SK-N-SH (cell line): ENCODE measurements at regions not wholly inside any gene's neighbourhood (a gene's known extent, or its start where the extent isn't known, plus 50 kb on each side); places are given as distances from the start of the nearest gene placed in this dataset.

Experiments used
- CTCF ChIA-PET: fragments of 300-600, 350-600 bp; formaldehyde crosslinking; extraction: SDS; loops from one replicate; lab custom pipeline; 2021; lab: Yijun Ruan, JAX
- POLR2A ChIA-PET: fragments of 350-600 bp; sonication (Branson Sonifier 250); formaldehyde crosslinking; extraction: SDS; loops from one replicate; lab custom pipeline; 2020; ENCODE audit warnings: antibody characterized with exemption, inconsistent platforms; lab: Yijun Ruan, JAX
- DNase-seq: peaks from one replicate; pipeline ENCODE4 v3.0.0; 2012
- H2AFZ ChIP-seq: fragments of 200-600 bp; sonication (generic); 2 replicates; pipeline ENCODE4 v1.8.1; 2016; ENCODE audit warnings: antibody characterized with exemption, mild to moderate bottlenecking, low read depth
- H3F3A ChIP-seq: fragments of 200-600 bp; sonication (generic); replicated peaks from 2 replicates; pipeline ENCODE3; 2016; ENCODE audit warnings: antibody characterized with exemption, mild to moderate bottlenecking; ENCODE audit not compliant: insufficient read depth
- H3K27ac ChIP-seq, 2 experiments: fragments of 200-500 bp in 1 of 2; fragments of 200-600 bp in 1 of 2; sonication (Bioruptor generic) in 1 of 2; sonication (generic), shearing (Covaris generic) in 1 of 2; 2 replicates each; pipeline versions ENCODE4 v1.5.1 to v1.6.1; 2014 to 2016; ENCODE audit warnings: low read depth in 2 of 2, inconsistent platforms in 1 of 2, low read length in 1 of 2, mild to moderate bottlenecking in 1 of 2, mixed read lengths in 1 of 2
- H3K27me3 ChIP-seq: fragments of 200-600 bp; sonication (generic), shearing (Covaris generic); 2 replicates; pipeline ENCODE4 v1.6.1; 2016; ENCODE audit warnings: mixed run types; ENCODE audit not compliant: insufficient read depth
- H3K36me3 ChIP-seq, 2 experiments: fragments of 200-500 bp in 1 of 2; fragments of 200-600 bp in 1 of 2; sonication (Bioruptor generic) in 1 of 2; sonication (generic) in 1 of 2; replicated peaks in 1 of 2; 2 replicates each; pipeline versions ENCODE3 to v1.5.1; 2014 to 2016; ENCODE audit warnings: low read length in 1 of 2, mild to moderate bottlenecking in 1 of 2; ENCODE audit not compliant: insufficient read depth in 2 of 2, control insufficient read depth in 1 of 2
- H3K4me1 ChIP-seq, 2 experiments: fragments of 200-500 bp in 1 of 2; fragments of 200-600 bp in 1 of 2; sonication (Bioruptor generic) in 1 of 2; sonication (generic), shearing (Covaris generic) in 1 of 2; 2 replicates each; pipeline versions ENCODE4 v1.5.1 to v1.6.1; 2014 to 2016; ENCODE audit warnings: low read depth in 1 of 2, low read length in 1 of 2, mixed run types in 1 of 2; ENCODE audit not compliant: insufficient read depth in 2 of 2, control insufficient read depth in 1 of 2
- H3K4me2 ChIP-seq: fragments of 200-600 bp; sonication (generic), shearing (Covaris generic); 2 replicates; pipeline ENCODE4 v1.6.1; 2017; ENCODE audit warnings: mixed run types
- H3K4me3 ChIP-seq, 2 experiments: fragments of 200-500 bp in 1 of 2; fragments of 200-600 bp in 1 of 2; sonication (Bioruptor generic) in 1 of 2; sonication (generic), shearing (Covaris generic) in 1 of 2; 2 replicates each; pipeline versions ENCODE4 v1.5.1 to v1.8.1; 2014 to 2016; ENCODE audit warnings: low read depth in 2 of 2, inconsistent platforms in 1 of 2, low read length in 1 of 2, mild to moderate bottlenecking in 1 of 2, mixed read lengths in 1 of 2, moderate library complexity in 1 of 2
- H3K79me2 ChIP-seq: fragments of 200-600 bp; sonication (generic); 2 replicates; pipeline ENCODE4 v1.8.1; 2017; ENCODE audit warnings: mild to moderate bottlenecking; ENCODE audit not compliant: insufficient read depth
- H3K9ac ChIP-seq: fragments of 200-600 bp; sonication (generic); 2 replicates; pipeline ENCODE4 v1.6.1; 2017; ENCODE audit warnings: mixed run types
- H3K9me2 ChIP-seq: fragments of 200-600 bp; sonication (generic); 2 replicates; pipeline ENCODE4 v1.6.1; 2017; ENCODE audit warnings: mixed run types
- H3K9me3 ChIP-seq: fragments of 200-600 bp; sonication (generic); 2 replicates; pipeline ENCODE4 v1.6.1; 2017; ENCODE audit warnings: mixed run types, mild to moderate bottlenecking, moderate library complexity
- H4K20me1 ChIP-seq: fragments of 200-600 bp; sonication (generic); 2 replicates; pipeline ENCODE4 v1.6.1; 2017; ENCODE audit warnings: mild to moderate bottlenecking, mixed run types; ENCODE audit not compliant: insufficient read depth
- CHD2 ChIP-seq: fragments of 150-350 bp; IDR thresholded peaks from 2 replicates; pipeline ENCODE4 v1.6.1; 2018; ENCODE audit warnings: low read length; ENCODE audit not compliant: partially characterized antibody
- CTCF ChIP-seq: fragments of 200-600 bp; sonication (generic); IDR thresholded peaks from 2 replicates; pipeline ENCODE4 v1.6.1; 2017; ENCODE audit warnings: antibody characterized with exemption, mild to moderate bottlenecking, moderate library complexity
- ELF1 ChIP-seq: IDR thresholded peaks from 2 replicates; pipeline ENCODE4 v1.4.0; 2012
- EZH2phosphoT487 ChIP-seq: fragments of 200-600 bp; sonication (generic); IDR thresholded peaks from 2 replicates; pipeline ENCODE4 v1.6.1; 2017; ENCODE audit warnings: low read depth, mixed run types, mild to moderate bottlenecking, antibody characterized with exemption, moderate library complexity, borderline replicate concordance
- FOSL2 ChIP-seq: IDR thresholded peaks from 2 replicates; pipeline ENCODE4 v1.4.0; 2012; ENCODE audit warnings: low read depth, mild to moderate bottlenecking, moderate library complexity, borderline replicate concordance
- GATA2 ChIP-seq: sonication (generic); formaldehyde crosslinking; IDR thresholded peaks from 2 replicates; pipeline ENCODE4 v1.5.0; 2020; ENCODE audit warnings: mild to moderate bottlenecking, missing genetic modification reagents
- MAX ChIP-seq: IDR thresholded peaks from 2 replicates; pipeline ENCODE4 v1.4.0; 2012; ENCODE audit warnings: low read depth
- MEF2A ChIP-seq: IDR thresholded peaks from 2 replicates; pipeline ENCODE4 v1.4.0; 2012; ENCODE audit warnings: low read depth, borderline replicate concordance
- MXI1 ChIP-seq: IDR thresholded peaks from 2 replicates; pipeline ENCODE4 v1.6.1; 2012; ENCODE audit warnings: mild to moderate bottlenecking, low read depth, low read length, improper control_type of control experiment
- NFIC ChIP-seq: IDR thresholded peaks from 2 replicates; pipeline ENCODE4 v1.4.0; 2012; ENCODE audit warnings: borderline replicate concordance
- PBX3 ChIP-seq: IDR thresholded peaks from 2 replicates; pipeline ENCODE4; 2012
- POLR2AphosphoS5 ChIP-seq: IDR thresholded peaks from 2 replicates; pipeline ENCODE4 v1.6.1; 2012; ENCODE audit warnings: low read depth, low read length
- RAD21 ChIP-seq: IDR thresholded peaks from 2 replicates; pipeline ENCODE4 v1.6.1; 2012; ENCODE audit warnings: mild to moderate bottlenecking, low read length
- RFX5 ChIP-seq: IDR thresholded peaks from 2 replicates; pipeline ENCODE4 v1.6.1; 2012; ENCODE audit warnings: mild to moderate bottlenecking, improper control_type of control experiment, low read length
- SIN3A ChIP-seq: IDR thresholded peaks from 2 replicates; pipeline ENCODE4 v1.6.1; 2012; ENCODE audit warnings: low read depth, mild to moderate bottlenecking, low read length, moderate library complexity, borderline replicate concordance
- SMC3 ChIP-seq: IDR thresholded peaks from 2 replicates; pipeline ENCODE4 v1.6.1; 2012; ENCODE audit warnings: low read depth, low read length, improper control_type of control experiment
- TAF1 ChIP-seq: IDR thresholded peaks from 2 replicates; pipeline ENCODE4 v1.6.1; 2012; ENCODE audit warnings: low read depth, mild to moderate bottlenecking, low read length, moderate library complexity, borderline replicate concordance
- TEAD4 ChIP-seq: IDR thresholded peaks from 2 replicates; pipeline ENCODE4 v1.4.0; 2012; ENCODE audit warnings: mild to moderate bottlenecking, borderline replicate concordance; ENCODE audit not compliant: insufficient read depth
- USF1 ChIP-seq: IDR thresholded peaks from 2 replicates; pipeline ENCODE4 v1.4.0; 2012; ENCODE audit warnings: low read depth, borderline replicate concordance
- USF2 ChIP-seq: fragments of 150-350 bp; IDR thresholded peaks from 2 replicates; pipeline ENCODE4 v1.6.1; 2017; ENCODE audit warnings: antibody characterized with exemption, low read length, low read depth, borderline replicate concordance
- WGBS: methylation state at CpG from one replicate; pipeline ENCODE4 v1.1.6; 2017; ENCODE audit warnings: low lambda C conversion rate; 5-methylcytosine and 5-hydroxymethylcytosine counted together

- no peaks in the 10 kb centered on the region for H3K4me1 ChIP-seq
- H2AFZ ChIP-seq = no peak overlapping the region
- H3K79me2 ChIP-seq = no peaks in the 10 kb centered on the region
- H4K20me1 ChIP-seq = no peaks in the 10 kb centered on the region
- 3% methylated on average over 1 of the region's 1 CpG for WGBS
- POLR2A ChIA-PET = no interaction called here
- no peaks in the 10 kb centered on the region; the same call in 1 of the 2 replicates for H3K9me2 ChIP-seq
- H3K27ac ChIP-seq = no peak overlapping the region
- no peak overlapping the region for H3K9ac ChIP-seq
- no peaks in the 10 kb centered on the region for H3K9me3 ChIP-seq
- no peaks in the 10 kb centered on the region for H3K27me3 ChIP-seq
- H3F3A ChIP-seq = no peaks in the 10 kb centered on the region
- H3K36me3 ChIP-seq = no peaks in the 10 kb centered on the region
- no peak for TF ChIP-seq ELF1
- no peak for TF ChIP-seq SMC3
- no peak for TF ChIP-seq CHD2
- no peak for TF ChIP-seq TAF1
- no peak for TF ChIP-seq USF1
- TF ChIP-seq USF2 = no peak
- TF ChIP-seq EZH2phosphoT487 = no peak
- no peak for TF ChIP-seq RFX5
- TF ChIP-seq MXI1 = no peak
- TF ChIP-seq MAX = no peak
- no peak for TF ChIP-seq TEAD4
- TF ChIP-seq PBX3 = no peak
- TF ChIP-seq POLR2AphosphoS5 = no peak
- TF ChIP-seq NFIC = no peak
- TF ChIP-seq, all 33 proteins: peak for 0
- Histone ChIP-seq H3K4me3 (no peak overlapping the region), H3K4me2 (no peak overlapping the region)
- CTCF ChIA-PET = interaction anchor here (1.1 kb wide), 1 partner anchor 18 kb away, joined by 4 read pairs; no protein-coding TSS in a partner anchor
- no peak for DNase-seq
Measured at GRCh38 chr9:17988489-17988888, 409.6 kb downstream of the SH3GL2 start.

GRCh38 chr9:17990602-17991001 lies 411.7 kb downstream of the SH3GL2 start:
- no peaks in the 10 kb centered on the region for H3K79me2 ChIP-seq
- no peak overlapping the region for H3K9ac ChIP-seq
- H4K20me1 ChIP-seq = no peaks in the 10 kb centered on the region
- H3K27me3 ChIP-seq = no peaks in the 10 kb centered on the region
- no peak overlapping the region for H3K4me2 ChIP-seq
- ChIA-PET CTCF (no interaction called here), POLR2A (no interaction called here)
- no peak overlapping the region for H3K27ac ChIP-seq
- no peak overlapping the region for H3K4me3 ChIP-seq
- H3K4me1 ChIP-seq = no peaks in the 10 kb centered on the region
- no peaks in the 10 kb centered on the region; the same call in 1 of the 2 replicates for H3K9me2 ChIP-seq
- H3K36me3 ChIP-seq = no peaks in the 10 kb centered on the region
- no peaks in the 10 kb centered on the region for H3K9me3 ChIP-seq
- WGBS = 9% methylated on average over 3 of the region's 3 CpGs
- no peak overlapping the region for H2AFZ ChIP-seq
- no peaks in the 10 kb centered on the region for H3F3A ChIP-seq
- DNase-seq = no peak
- TF ChIP-seq TAF1 = no peak
- no peak for TF ChIP-seq FOSL2
- TF ChIP-seq CTCF = no peak
- no peak for TF ChIP-seq MEF2A
- TF ChIP-seq USF1 = no peak
- no peak for TF ChIP-seq GATA2 (CRISPR knock-in tag)
- TF ChIP-seq RAD21 = no peak
- no peak for TF ChIP-seq RFX5
- TF ChIP-seq PBX3 = no peak
- no peak for TF ChIP-seq POLR2AphosphoS5
- no peak for TF ChIP-seq USF2
- TF ChIP-seq SIN3A = no peak
